ENCODE measurements at regions not wholly inside any gene's neighbourhood (a gene's known extent, or its start where the extent isn't known, plus 50 kb on each side); places are given as distances from the start of the nearest gene placed in this dataset.

GRCh38 chr1:84749427-84749826 lies 59.2 kb upstream of the SSX2IP start:
- no peaks in the 10 kb centered on the region for H3K36me3 ChIP-seq (ENCODE audit: control insufficient read depth, insufficient read depth, low read length)
- DNase-seq: no peak
- no peak overlapping the region for H3K4me3 ChIP-seq (ENCODE audit: low read length)
- H3K4me1 ChIP-seq (ENCODE audit: control insufficient read depth, insufficient read depth, low read length): no peaks in the 10 kb centered on the region
- 100% methylated on average over 1 of the region's 2 CpGs for WGBS (ENCODE audit: insufficient coverage)
- H3K27me3 ChIP-seq (ENCODE audit: control insufficient read depth, insufficient read depth, low read length): peaks cover 2% of the 10 kb centered on the region
- no peak overlapping the region for H3K27ac ChIP-seq (ENCODE audit: low read length)
- no peaks in the 10 kb centered on the region for H3K9me3 ChIP-seq (replicated peaks; ENCODE audit: control insufficient read depth, low read depth, low read length)

- Histone ChIP-seq H3K27me3 (ENCODE audit: control insufficient read depth, insufficient read depth, low read length) (peaks cover 2% of the 10 kb centered on the region), H3K4me3 (ENCODE audit: low read length) (no peak overlapping the region), H3K36me3 (ENCODE audit: control insufficient read depth, insufficient read depth, low read length) (no peaks in the 10 kb centered on the region), H3K27ac (ENCODE audit: low read length) (no peak overlapping the region), H3K4me1 (ENCODE audit: control insufficient read depth, insufficient read depth, low read length) (no peaks in the 10 kb centered on the region), H3K9me3 (replicated peaks; ENCODE audit: control insufficient read depth, low read depth, low read length) (no peaks in the 10 kb centered on the region)
- DNase-seq: no peak
- WGBS (ENCODE audit: insufficient coverage): no CpG with 5 or more reads among the region's 3 CpGs
Measured at GRCh38 chr1:84748364-84748763, 58.1 kb upstream of the SSX2IP start.

GRCh38 chr1:84745857-84746256 lies 55.6 kb upstream of the SSX2IP start:
- H3K4me3 ChIP-seq (ENCODE audit: low read length): no peak overlapping the region
- no peaks in the 10 kb centered on the region for H3K9me3 ChIP-seq (replicated peaks; ENCODE audit: control insufficient read depth, low read depth, low read length)
- no CpG with 5 or more reads among the region's 2 CpGs for WGBS (ENCODE audit: insufficient coverage)

DNA sequence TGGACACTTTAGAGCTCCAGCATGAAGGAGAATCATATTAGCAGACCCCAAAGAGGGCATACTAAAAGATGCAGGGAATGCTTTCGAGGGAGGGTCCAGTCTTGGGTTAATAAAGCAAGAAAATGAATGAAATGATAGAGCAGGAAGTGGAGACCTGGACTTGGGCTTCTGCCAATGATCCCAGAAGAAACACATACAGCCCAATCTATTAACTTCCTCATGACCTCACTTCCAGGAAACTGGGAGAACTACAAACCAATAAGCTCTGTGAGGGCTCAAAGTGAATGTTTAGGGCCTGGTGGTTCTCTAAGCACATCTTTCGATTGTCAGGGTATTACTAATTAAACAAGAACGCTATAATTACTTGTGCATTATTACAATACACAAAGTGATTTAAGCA lies 53.6 kb upstream of the SSX2IP start:
- no peak overlapping the region for H3K4me3 ChIP-seq (ENCODE audit: low read length)
- no peak for DNase-seq
- no CpG with 5 or more reads among the region's 3 CpGs for WGBS (ENCODE audit: insufficient coverage)
- H3K27me3 ChIP-seq (ENCODE audit: control insufficient read depth, insufficient read depth, low read length): no peaks in the 10 kb centered on the region
- no peak overlapping the region for H3K27ac ChIP-seq (ENCODE audit: low read length)
- H3K4me1 ChIP-seq (ENCODE audit: control insufficient read depth, insufficient read depth, low read length): no peaks in the 10 kb centered on the region
- no peaks in the 10 kb centered on the region for H3K9me3 ChIP-seq (replicated peaks; ENCODE audit: control insufficient read depth, low read depth, low read length)
- no peaks in the 10 kb centered on the region for H3K36me3 ChIP-seq (ENCODE audit: control insufficient read depth, insufficient read depth, low read length)

More at GRCh38 chr1:84745857-84746256, 55.6 kb upstream of the SSX2IP start:
- no peak for DNase-seq
- no peak overlapping the region for H3K27ac ChIP-seq (ENCODE audit: low read length)
- no peaks in the 10 kb centered on the region for H3K36me3 ChIP-seq (ENCODE audit: control insufficient read depth, insufficient read depth, low read length)
- no peaks in the 10 kb centered on the region for H3K27me3 ChIP-seq (ENCODE audit: control insufficient read depth, insufficient read depth, low read length)
- H3K4me1 ChIP-seq (ENCODE audit: control insufficient read depth, insufficient read depth, low read length): no peaks in the 10 kb centered on the region

DNA sequence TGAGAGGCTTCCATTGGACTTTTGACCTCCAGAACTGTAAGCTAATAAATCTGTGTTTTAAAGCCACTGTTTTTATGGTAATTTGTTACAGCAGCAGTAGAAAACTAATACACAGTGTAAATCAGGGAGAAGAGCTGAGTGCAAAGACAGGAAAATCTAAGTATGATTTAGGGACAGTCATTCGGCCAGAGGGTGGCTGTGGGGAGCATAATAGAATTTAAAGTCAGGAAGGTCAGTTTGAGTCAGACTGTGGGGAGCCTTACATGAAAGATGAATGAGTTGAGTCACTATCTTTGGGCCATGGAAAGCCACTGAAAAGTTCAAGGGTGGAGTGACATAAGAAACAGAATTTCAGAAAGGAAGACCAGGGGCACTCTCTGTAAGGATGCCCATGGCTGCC lies 52.4 kb upstream of the SSX2IP start:
- H3K4me1 ChIP-seq (ENCODE audit: control insufficient read depth, insufficient read depth, low read length): no peaks in the 10 kb centered on the region
- no peaks in the 10 kb centered on the region for H3K36me3 ChIP-seq (ENCODE audit: control insufficient read depth, insufficient read depth, low read length)
- no peak overlapping the region for H3K27ac ChIP-seq (ENCODE audit: low read length)
- no peaks in the 10 kb centered on the region for H3K9me3 ChIP-seq (replicated peaks; ENCODE audit: control insufficient read depth, low read depth, low read length)
- no peak overlapping the region for H3K4me3 ChIP-seq (ENCODE audit: low read length)
- 33% methylated on average over 1 of the region's 1 CpG for WGBS (ENCODE audit: insufficient coverage)
- H3K27me3 ChIP-seq (ENCODE audit: control insufficient read depth, insufficient read depth, low read length): no peaks in the 10 kb centered on the region
- no peak for DNase-seq

GRCh38 chr1:84740050-84740714 lies 49.9 kb upstream of the SSX2IP start:
- WGBS (ENCODE audit: insufficient coverage): no CpG with 5 or more reads among the region's 2 CpGs
- no peak overlapping the region for H3K27ac ChIP-seq (ENCODE audit: low read length)
- no peaks in the 10 kb centered on the region for H3K27me3 ChIP-seq (ENCODE audit: control insufficient read depth, insufficient read depth, low read length)
- no peaks in the 10 kb centered on the region for H3K4me1 ChIP-seq (ENCODE audit: control insufficient read depth, insufficient read depth, low read length)
- no peaks in the 10 kb centered on the region for H3K9me3 ChIP-seq (replicated peaks; ENCODE audit: control insufficient read depth, low read depth, low read length)
- no peak for DNase-seq
- no peaks in the 10 kb centered on the region for H3K36me3 ChIP-seq (ENCODE audit: control insufficient read depth, insufficient read depth, low read length)
- H3K4me3 ChIP-seq (ENCODE audit: low read length): no peak overlapping the region
